IPS-NIHi11 (cell line): ENCODE measurements at regions not wholly inside any gene's neighbourhood (a gene's known extent, or its start where the extent isn't known, plus 50 kb on each side); places are given as distances from the start of the nearest gene placed in this dataset.
A peak's percentile ranks its signal among the peaks of the same experiment; 100 is the strongest.

Experiments
- DNase-seq: peaks from one replicate; pipeline ENCODE4 v3.0.0; 2012; ENCODE audit warnings: mixed read lengths, low spot score

DNA sequence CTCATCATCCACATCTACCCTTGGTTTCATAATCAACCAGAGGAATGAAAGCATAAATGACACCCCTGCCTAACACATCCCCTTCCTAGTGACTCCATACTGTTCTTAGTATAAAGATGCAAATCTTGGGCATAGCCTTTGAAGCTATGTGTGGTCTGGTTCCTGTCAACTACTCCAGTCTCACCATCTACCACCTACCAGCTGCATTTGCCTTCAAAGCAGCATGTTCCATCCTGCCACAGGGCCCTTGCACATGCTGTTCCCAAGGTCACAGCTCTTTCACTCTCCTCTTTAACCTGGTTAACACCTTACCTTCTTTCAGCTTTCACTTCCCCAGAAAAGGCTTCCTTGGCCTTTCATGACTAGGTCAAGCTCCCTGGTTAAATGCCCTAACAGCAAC lies 62.3 kb upstream of the ARHGEF3 start:
- no peak for DNase-seq

DNA sequence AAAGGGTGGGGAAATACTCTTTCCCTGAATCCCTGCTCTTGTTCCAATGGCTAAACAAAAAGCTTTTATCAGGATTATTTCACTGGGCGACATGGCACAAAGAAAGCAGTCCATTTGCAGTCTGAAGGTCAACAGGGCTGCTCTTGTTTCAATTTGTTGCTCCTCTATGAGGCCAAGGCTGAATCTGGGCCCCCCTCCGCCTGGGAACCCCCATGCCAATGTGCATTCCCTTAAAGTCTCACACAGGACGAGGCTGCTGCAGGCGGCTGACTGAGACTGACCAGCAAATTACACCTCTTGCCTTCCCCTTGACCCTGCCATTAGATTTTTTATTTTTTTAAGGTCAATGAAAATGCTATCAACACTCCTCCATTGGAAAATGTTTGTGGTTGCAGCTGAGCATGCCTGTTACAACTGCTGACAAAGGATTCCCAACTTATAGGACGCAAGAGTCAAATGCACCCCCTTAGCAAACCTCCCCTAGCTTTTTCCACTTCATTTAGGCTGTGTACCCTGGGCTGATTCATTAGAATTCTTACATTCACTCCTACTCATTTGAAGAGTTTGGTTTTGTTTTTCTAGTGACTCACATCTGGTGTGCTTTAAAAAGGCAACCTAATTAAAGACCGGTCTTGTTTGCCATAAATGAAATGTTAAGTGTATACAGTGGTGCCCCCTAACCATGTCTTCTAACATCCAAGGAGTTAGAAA lies 60.8 kb upstream of the ARHGEF3 start:
- DNase-seq, result no peak

DNA sequence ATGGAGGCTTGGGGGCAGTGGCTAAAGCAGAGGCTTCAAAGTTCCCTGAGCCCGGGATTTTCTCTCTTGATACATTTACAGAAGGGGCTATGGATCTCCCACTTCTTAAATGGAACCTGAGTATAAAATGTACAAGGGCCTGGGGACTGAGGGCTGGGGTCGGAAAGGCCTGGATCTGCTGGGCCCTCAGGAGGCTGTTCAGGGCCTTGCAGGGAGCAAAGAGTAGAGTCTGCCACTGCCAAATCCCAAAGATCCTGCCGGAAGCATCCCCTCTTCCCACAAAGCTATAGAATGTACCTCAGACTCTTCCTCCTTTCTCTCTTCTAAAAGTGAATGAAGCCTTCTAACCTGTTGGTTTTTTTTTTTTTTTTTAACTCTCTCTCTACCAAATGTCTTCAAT lies 59.8 kb upstream of the ARHGEF3 start:
- no peak for DNase-seq

DNA sequence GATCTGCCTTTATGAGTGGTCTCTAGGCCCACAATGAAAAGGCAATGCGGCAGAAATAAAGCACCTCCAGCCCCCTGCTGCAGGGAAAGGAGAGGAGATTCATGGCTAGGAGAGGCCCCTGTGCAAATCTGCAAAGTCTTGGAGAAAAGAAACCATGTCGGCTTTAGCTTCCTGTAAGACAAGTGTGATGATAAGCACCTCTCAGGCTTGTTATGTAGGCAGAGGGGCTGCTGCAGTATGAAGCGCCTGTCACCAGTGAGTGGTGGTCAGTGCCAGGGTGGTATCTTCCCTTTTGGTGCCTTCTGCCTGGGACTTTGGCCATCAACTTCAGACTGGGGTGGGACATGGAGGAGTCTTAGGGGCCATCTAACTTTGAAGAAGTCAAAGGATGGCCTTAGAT lies 59.2 kb upstream of the ARHGEF3 start:
- no peak for DNase-seq

DNA sequence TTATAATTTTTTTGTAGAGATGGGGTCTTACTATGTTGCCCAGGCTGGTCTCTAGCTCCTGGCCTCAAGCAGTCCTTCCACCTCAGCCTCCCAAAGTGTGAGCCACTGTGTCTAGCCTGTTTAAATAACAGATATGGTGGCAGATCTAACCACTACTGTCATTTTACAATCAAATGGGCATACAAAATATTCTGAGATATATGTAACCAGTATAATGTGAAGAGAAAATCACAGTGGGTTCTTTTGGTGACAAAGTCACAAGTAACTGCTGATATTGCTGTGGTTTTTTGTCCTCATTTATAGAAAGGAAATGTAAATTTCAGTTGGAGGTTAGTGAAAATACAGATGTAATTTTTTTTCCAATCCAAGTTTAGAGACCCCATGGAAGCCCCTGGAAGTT lies 58.6 kb upstream of the ARHGEF3 start:
- DNase-seq, result no peak

DNA sequence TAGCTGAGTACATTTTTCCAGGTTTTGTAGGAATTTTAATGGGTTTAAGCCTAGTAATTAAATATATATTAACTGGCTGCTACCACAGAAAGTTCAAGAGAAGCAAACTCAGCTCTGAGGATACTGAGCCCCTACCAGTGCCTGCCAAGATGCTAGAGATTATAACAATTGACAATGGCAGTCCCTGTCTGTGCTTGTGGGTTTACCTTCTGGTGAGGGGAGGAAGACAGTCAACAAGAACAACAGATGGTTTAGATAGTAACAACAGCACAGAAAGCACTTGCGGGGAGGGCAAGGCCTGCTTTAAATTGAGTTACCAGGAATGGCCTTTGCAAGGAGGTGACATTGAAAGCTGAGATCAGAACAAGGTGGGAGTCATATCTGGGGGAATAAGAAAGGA lies 56.6 kb upstream of the ARHGEF3 start:
- DNase-seq, result no peak

DNA sequence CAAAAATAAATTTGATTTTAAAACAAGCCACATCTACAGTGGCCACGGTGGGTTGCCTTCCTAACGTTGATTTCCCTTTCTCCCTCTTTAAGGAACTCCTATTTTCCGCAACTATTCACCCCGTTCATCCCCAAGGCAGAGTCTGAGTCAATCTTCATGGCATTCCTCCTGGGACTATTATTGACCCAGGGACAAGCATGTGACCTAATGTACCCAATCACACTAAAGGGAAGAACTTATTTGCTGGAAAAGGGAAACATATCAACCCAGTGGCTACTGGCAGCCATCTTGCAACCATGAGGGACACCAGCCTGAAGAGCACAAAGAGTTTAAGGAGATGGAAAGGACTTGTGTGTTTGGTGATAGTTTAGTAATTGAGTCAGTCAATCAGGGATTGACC lies 55.4 kb upstream of the ARHGEF3 start:
- DNase-seq, result no peak

DNA sequence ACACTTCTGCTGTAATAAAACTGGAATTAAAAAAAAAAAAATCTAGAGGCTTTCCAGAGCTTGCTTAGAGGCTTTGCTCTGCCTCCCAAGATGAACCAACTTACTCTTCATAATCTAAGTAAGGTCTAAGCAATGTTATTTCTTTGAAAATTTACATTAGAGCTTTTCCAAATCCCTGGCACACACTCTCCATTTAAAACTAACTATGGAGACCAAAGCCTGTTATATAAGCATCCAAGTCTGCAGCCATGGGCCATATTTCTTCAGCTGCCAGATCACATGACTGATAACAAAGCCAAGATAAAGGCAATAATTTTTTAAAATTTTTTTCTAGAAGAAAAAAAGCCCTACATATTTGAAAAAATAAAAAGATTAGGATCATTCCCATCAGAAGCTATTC lies 55.0 kb upstream of the ARHGEF3 start:
- DNase-seq, result no peak

DNA sequence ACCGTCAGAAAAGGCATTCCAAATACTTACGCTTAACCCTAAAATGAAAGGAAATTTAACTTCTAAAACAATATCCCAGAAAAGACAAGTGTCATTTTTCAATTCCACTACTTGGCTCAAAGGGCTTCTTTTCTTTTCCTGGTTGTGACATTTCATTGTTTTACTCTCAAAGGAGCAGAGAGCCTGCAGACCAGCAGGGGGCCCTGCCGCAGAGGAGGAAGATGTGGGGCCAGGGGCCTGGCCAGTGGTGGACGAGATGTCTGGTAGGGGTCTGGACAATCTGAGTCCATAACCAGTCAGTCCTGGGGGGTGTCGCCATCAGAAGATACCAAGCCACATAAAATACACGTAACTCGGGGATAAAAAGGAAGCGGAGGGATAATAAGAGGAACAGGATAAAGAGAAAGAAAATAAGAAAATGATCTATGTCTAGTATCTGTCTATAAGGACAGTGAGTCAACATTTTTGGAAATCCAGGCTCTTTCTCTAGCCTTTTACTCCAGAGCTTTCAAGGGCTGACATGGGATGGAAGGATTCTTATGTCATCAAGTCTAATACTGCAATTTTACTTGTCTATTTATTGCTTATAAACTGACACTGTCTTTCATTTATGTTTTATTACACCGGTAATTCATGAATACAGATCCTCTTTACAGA lies 54.2 kb upstream of the ARHGEF3 start:
- peak; percentile 44 for DNase-seq

DNA sequence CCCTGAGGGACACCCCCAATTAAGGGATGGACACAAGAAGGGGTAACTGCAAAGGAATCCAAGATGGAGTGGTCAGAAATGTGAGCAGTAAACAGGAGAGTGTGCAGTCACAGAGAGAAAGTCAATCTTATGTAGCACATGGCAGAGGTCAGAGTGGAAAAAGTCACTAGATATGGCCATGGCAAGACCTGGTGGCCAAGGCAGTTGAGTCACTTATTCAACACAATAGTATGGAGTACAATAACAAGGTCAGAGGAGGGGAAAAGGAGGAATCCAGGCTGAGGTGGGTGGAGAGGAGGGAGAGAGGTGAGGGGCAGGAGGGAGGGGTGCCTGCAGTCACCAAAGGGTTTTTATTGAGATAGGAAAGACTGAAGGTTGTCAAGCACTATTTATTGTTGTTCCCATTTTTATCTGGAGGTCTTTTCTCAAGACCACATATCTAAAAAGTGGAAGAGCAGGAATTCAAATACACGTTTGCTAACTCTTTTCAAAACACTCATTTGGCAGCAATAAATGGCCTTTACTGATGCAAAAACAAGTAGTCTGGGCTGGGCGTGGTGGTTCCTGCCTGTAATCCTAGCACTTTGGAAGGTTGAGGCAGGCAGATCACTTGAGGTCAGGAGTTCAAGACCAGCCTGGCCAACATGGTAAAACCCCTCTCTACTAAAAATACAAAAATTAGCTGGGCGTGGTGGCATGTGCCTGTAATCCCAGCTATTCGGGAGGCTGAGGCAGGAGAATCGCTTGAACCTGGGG lies 53.3 kb upstream of the ARHGEF3 start:
- DNase-seq, result no peak

DNA sequence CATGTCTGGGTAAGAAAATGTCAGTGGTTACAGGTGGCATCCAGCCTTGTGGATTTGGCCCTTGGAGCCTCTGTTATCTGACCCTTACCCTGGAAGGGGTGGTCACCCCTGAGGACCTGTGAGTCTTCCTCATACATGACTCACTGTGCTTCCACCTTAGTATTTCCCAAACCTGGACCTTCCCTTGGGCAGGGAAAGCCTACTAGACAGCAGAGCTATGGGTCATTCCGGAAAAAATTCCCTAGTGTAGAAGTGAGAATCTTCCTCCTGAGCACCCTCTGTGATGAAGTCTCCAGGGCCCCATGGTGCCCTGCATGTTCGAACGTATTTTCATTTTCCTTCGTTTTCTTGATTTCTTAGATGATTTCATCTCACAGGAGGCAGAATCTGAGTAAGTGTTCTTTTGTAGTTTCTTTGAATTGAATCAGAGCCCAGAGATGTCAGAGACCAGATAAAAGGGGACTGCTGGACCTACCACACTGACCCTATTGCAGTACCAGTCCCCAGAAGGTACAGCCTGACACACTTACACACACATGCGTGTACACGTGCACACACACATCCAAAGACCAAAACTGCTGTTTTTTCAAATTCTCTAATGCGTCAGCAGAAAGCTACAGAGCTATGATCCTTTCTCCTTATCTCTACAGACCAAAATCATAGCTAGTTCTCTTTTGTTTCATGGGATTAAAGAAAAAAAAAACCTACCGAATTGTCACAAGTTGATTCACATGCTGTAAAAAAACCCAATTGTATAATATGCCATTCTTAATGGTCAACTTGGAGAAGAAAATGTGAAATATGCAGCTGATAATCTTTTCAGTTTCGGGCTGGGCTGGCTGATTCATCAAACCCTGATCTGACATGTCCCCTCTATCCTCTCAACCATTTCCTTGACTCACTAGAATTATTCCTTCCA lies 50.5 kb upstream of the ARHGEF3 start:
- DNase-seq, result no peak
